ENCODE measurements at regions not wholly inside any gene's neighbourhood (a gene's known extent, or its start where the extent isn't known, plus 50 kb on each side); places are given as distances from the start of the nearest gene placed in this dataset.

GRCh38 chr3:107446706-107447105 is 69.5 kb downstream of the CCDC54 start:
- Histone ChIP-seq H3F3A (replicated peaks; ENCODE audit: insufficient read depth) (no peaks in the 10 kb centered on the region), H3K36me3 (replicated peaks in 1 of 2; ENCODE audit: control insufficient read depth in 1 of 2, insufficient read depth in 2 of 2, low read length in 1 of 2) (no peaks in the 10 kb centered on the region), H3K9me3 (no peaks in the 10 kb centered on the region), H3K9me2 (no peaks in the 10 kb centered on the region), H4K20me1 (ENCODE audit: insufficient read depth) (no peaks in the 10 kb centered on the region), H3K27me3 (ENCODE audit: insufficient read depth) (no peaks in the 10 kb centered on the region), H3K27ac (ENCODE audit: low read depth in 2 of 2, low read length in 1 of 2) (no peak overlapping the region), H3K4me3 (ENCODE audit: low read depth in 2 of 2, low read length in 1 of 2) (no peak overlapping the region), H3K4me2 (no peak overlapping the region), H3K4me1 (ENCODE audit: control insufficient read depth in 1 of 2, insufficient read depth in 2 of 2, low read depth in 1 of 2, low read length in 1 of 2) (no peaks in the 10 kb centered on the region), H2AFZ (ENCODE audit: low read depth) (no peak overlapping the region), H3K79me2 (ENCODE audit: insufficient read depth) (no peaks in the 10 kb centered on the region), H3K9ac (no peak overlapping the region)
- WGBS (ENCODE audit: low lambda C conversion rate), result 53% methylated on average over 1 of the region's 1 CpG
- TF ChIP-seq MEF2A (IDR thresholded peaks at IDR 0.05; ENCODE audit: borderline replicate concordance, low read depth) (no peak), CHD2 (IDR thresholded peaks at IDR 0.05; ENCODE audit: low read length, partially characterized antibody) (no peak), FOXM1 (IDR thresholded peaks at IDR 0.05; ENCODE audit: low read depth) (no peak), MXI1 (IDR thresholded peaks at IDR 0.05; ENCODE audit: low read depth, low read length) (no peak), IRF3 (IDR thresholded peaks at IDR 0.05; ENCODE audit: low read depth, low read length) (no peak), NRF1 (IDR thresholded peaks at IDR 0.05; ENCODE audit: low read depth, low read length) (no peak)
- ChIA-PET POLR2A (no interaction called here), CTCF (no interaction called here)
- no peak for DNase-seq

- H3K4me1 ChIP-seq (ENCODE audit: control insufficient read depth in 1 of 2, insufficient read depth in 2 of 2, low read depth in 1 of 2, low read length in 1 of 2), result no peaks in the 10 kb centered on the region
- no peaks in the 10 kb centered on the region for H3K9me2 ChIP-seq
- CTCF ChIA-PET, result no interaction called here
- H3K9ac ChIP-seq, result no peak overlapping the region
- no peaks in the 10 kb centered on the region for H3K27me3 ChIP-seq (ENCODE audit: insufficient read depth)
- no peaks in the 10 kb centered on the region for H3K9me3 ChIP-seq
- peaks cover 3% of the 10 kb centered on the region for H3F3A ChIP-seq (replicated peaks; ENCODE audit: insufficient read depth)
- H3K36me3 ChIP-seq (replicated peaks in 1 of 2; ENCODE audit: control insufficient read depth in 1 of 2, insufficient read depth in 2 of 2, low read length in 1 of 2), result no peaks in the 10 kb centered on the region
- no peak overlapping the region for H3K27ac ChIP-seq (ENCODE audit: low read depth in 2 of 2, low read length in 1 of 2)
- no peak for DNase-seq
- no peak overlapping the region for H2AFZ ChIP-seq (ENCODE audit: low read depth)
- POLR2A ChIA-PET, result no interaction called here
- H4K20me1 ChIP-seq (ENCODE audit: insufficient read depth), result no peaks in the 10 kb centered on the region
- 52% methylated on average over 2 of the region's 2 CpGs for WGBS (ENCODE audit: low lambda C conversion rate)
- H3K4me3 ChIP-seq (ENCODE audit: low read depth in 2 of 2, low read length in 1 of 2), result no peak overlapping the region
- no peaks in the 10 kb centered on the region; the same call in 1 of the 2 replicates for H3K79me2 ChIP-seq (ENCODE audit: insufficient read depth)
- no peak overlapping the region for H3K4me2 ChIP-seq
- TF ChIP-seq SMC3 (IDR thresholded peaks at IDR 0.05; ENCODE audit: low read depth, low read length) (no peak), EZH2phosphoT487 (IDR thresholded peaks at IDR 0.05; ENCODE audit: borderline replicate concordance, low read depth) (no peak), EP300 (IDR thresholded peaks at IDR 0.05; ENCODE audit: borderline replicate concordance in 1 of 2, low read depth in 1 of 2, low read length in 1 of 2) (no peak), PBX3 (IDR thresholded peaks at IDR 0.05) (no peak), REST (IDR thresholded peaks at IDR 0.05; ENCODE audit: low read depth, low read length) (no peak), POLR2AphosphoS5 (IDR thresholded peaks at IDR 0.05; ENCODE audit: low read depth, low read length) (no peak), MEF2A (IDR thresholded peaks at IDR 0.05; ENCODE audit: borderline replicate concordance, low read depth) (no peak), USF2 (IDR thresholded peaks at IDR 0.05; ENCODE audit: borderline replicate concordance, low read depth, low read length) (no peak), FOSL2 (IDR thresholded peaks at IDR 0.05; ENCODE audit: borderline replicate concordance, low read depth) (no peak), USF1 (IDR thresholded peaks at IDR 0.05; ENCODE audit: borderline replicate concordance, low read depth) (no peak), JUND (IDR thresholded peaks at IDR 0.05) (no peak), FOXJ3 (CRISPR knock-in tag; IDR thresholded peaks at IDR 0.05) (no peak), TCF12 (IDR thresholded peaks at IDR 0.05) (no peak), ELF1 (IDR thresholded peaks at IDR 0.05) (no peak), FOXM1 (IDR thresholded peaks at IDR 0.05; ENCODE audit: low read depth) (no peak), IRF3 (IDR thresholded peaks at IDR 0.05; ENCODE audit: low read depth, low read length) (no peak), MXI1 (IDR thresholded peaks at IDR 0.05; ENCODE audit: low read depth, low read length) (no peak)
Observed at GRCh38 chr3:107450254-107450893, 72.4 kb upstream of the BBX start.

Measured in SK-N-SH (cell line).